Activated T-cell treated with anti-CD3 and anti-CD28 coated beads for 1 hour (primary cell): ENCODE measurements at regions not wholly inside any gene's neighbourhood (a gene's known extent, or its start where the extent isn't known, plus 50 kb on each side); places are given as distances from the start of the nearest gene placed in this dataset.

Source experiments
- DNase-seq: peaks from one replicate; pipeline ENCODE4 v3.0.0-alpha.2; 2020; ENCODE audit warnings: low read depth

DNA sequence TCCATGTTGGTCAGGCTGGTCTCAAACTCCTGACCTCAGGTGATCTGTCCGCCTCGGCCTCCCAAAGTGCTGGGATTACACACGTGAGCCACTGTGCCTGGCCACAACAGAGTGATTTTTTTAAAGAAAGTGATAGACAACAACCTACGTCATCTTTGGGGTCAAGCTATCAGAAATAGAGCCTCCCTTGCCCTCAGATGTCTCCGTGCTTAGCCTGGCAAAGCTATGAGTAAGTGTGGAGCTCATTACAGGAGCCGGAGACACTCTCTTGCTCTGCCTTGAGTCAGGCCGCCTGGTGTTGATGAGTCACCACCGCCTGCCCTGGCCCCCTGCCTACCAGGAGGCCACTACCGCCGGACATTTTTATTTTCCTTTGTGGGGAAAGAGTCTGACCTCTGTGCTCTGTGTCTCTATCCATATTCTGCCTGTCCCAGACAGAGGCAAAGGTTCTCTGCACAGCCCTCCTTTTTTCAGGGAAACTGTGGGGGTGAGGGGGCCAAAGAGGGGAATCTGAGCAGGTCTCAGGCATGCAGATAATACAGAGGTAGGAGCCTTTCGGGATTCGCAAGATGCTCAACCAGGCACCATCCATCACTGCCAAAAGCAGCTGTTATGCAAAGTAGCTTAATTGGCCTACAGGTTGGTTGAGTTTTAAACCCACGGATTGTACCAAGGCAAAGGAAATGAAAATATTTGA lies 123.7 kb upstream of the CPEB4 start:
- no peak for DNase-seq

DNA sequence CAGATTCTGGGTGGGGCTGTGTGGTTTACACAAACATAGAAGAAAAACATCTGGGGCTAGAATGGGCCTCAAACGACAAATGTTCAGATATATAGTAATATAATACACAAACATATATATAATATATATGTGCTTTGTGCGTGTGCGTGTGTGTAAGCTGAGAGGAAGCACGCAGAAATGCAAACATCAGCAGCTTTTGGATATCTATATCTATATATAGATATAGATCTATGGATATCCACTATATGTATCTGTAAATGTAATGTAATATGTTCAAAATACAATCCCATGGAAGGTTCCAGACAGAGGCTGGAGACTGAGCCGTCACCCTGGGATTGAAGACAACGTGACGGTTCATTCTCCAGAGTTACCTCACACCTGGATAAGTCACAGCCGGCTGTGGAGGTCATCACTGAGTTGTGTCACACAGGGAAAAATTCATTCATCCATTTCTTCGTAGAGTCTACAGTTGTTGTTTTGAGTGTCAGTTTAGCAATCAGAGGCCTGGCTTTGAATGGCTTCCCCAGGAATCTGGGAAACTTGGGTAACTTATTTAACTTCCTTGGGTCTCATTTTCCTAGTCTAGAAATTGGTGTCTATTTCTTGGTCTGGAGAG lies 123.0 kb upstream of the CPEB4 start:
- DNase-seq, result no peak

DNA sequence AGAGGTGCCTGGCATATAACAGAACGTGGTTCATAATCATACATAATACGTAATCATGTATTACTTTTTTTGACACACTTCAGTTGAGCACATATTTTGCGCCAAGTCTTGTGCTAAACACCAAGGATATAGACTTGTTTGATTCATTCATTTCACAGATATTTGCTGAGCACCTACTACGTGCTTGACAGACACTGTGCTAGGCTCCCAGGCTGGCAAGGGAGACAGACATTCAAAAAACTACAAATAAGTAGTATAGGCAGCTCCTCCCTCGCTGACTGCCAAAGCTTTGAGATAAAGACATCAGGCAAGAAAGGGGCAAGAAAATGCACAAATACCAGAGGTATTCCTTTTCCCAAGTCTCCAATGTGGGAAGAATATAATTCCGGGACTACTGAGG lies 122.5 kb upstream of the CPEB4 start:
- DNase-seq, result no peak

DNA sequence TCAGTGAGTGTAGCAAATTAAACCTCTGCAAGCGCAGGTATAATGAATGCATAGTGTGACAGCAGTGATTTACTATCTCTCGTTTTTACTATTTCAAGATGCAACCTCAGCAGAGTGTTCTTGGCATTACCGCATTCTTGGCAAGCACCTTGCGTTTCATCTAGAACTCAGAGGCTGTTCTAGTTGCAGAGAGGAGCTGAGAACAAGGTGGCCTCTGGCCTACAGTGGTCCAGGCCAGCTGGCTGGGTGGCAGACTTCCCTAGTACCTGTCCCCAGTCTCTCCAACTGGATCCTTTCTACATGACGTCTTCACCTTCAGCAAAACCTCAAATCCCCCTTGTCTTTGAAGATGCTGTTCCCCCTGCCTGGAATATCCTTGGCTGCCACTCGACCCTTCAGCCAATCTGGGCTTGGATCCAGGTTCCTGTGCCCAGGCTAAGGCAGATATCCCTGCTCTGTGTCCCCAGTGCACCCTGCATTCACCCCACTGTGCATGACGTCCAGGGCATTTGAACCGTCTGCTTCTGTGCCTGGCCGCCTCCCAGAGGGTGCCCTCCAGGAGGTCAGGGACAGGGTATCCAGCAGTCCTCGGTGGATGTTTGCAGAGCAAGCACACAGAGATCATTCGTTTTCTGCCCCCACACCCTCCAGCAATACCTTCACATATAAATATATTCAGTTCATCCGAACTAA lies 120.4 kb upstream of the CPEB4 start:
- DNase-seq, result no peak

DNA sequence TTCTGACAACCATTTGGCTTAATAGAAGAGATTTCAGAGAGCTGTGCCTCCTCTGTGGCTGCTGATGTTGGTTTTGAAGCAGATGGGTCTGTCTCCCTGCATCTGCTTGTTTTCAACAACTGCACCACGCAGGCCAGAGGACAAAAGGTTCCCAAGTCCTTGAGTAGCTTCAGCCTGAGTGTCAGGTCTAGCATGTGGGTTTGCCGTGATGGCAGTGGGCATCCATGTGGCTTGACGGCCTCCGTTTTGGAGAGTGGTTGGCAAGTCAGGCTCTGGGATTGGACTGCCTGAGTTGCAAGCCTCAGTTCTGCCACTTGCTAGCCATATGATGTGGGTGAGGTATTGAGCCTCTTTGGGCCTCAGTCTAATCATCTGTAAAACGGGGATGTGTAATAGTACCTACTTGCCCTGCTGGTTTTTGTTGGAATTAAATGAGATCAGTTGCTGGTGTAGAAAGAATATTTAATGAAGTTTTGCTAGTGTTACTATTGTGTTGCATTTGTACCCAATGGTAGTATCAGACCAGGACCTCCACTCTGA lies 119.8 kb upstream of the CPEB4 start:
- no peak for DNase-seq

DNA sequence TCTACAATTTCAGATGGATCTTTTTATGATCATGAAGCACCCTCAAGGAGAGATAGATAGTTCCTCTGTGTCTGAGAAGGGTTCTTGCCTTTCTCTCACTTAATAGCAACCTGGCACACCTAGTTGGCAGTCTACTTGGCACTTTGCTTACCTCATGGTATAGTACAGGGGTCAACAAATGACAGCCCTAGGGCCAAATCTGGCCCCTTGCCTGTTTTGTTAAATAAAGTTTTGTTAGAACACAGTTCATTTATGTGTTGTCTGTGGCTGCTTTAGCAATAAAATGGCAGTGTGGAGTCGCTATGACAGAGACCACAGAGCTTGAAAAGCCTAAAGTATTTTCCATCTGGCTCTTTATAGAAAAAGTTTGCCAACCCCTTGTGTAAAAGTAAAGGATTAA lies 119.3 kb upstream of the CPEB4 start:
- DNase-seq, result no peak

DNA sequence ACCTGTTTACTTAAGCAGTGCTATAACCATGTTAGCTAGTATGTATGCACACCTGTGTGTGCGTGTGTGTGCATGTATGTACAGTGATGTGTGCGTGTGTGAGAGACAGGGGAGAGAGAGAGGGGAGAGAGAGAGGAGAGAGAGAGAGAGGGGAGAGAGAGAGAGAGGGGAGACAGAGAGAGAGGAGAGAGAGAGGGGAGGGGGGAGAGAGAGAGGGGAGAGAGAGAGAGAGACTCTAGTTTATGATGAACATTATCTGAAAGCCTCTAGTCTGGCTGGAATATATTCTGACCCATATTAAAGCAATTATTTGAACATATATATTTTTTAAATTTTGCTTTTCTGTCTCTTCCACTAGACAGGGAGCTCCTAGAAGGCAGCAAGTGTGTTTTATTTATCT lies 117.5 kb upstream of the CPEB4 start:
- DNase-seq, result no peak

DNA sequence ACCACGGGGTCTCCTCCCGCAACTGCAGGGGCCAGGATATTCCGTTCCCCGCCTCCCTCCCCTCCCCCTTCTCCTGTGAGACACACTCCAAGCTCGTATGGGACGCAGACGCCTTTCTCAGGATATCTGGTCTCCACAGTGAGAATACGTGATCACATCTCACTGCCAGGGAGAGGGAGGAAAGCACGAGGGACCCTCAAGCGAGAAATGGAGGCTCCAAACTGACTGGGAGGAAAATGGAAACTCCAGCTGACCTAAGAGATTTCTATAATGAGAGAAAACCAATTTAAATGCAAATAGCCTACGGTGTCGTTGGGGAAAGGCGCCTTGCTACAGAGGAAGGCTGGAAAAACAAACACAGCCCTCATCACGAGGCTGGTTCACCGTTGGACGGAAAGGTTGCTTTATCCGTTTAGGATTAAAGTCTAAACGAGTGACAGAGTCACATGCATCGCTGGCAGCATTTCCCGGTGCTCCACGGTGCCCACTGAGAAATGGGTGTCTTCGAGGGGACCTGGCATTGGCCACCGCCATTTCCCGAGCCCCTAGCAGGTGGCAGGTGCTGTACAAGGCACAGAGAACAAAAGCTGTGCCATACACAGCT lies 116.9 kb upstream of the CPEB4 start:
- no peak for DNase-seq

DNA sequence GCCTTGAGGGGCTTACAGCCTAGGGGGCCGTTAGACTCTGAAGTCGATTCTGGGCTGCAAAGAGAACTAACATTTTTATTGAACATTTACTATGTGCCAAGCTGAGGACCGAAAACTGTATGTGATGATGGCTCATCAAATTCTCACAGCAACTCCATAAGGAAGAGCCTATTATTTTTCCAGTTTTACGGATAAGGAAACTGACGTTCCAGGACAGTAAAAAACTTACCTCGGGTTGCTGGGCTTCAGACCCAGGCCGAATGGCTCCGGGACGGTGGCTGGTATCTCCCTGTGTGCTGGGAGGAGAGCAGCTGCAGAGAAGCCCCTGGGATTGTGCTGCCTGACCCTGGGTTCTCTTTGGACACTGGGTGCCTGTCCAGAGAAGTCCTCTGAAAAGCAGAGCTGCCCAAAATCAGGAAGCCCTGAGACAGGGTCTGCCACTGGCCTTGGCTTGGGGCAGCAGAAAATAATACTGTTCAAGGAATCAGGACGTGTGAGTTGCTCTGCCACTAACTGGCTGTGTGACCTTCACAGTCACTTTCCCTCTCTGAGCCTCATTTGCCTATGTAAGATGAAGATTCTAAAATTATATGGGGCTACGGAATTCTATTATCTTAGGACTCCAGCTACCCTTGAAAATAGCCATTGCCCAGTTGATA lies 116.3 kb upstream of the CPEB4 start:
- no peak for DNase-seq

DNA sequence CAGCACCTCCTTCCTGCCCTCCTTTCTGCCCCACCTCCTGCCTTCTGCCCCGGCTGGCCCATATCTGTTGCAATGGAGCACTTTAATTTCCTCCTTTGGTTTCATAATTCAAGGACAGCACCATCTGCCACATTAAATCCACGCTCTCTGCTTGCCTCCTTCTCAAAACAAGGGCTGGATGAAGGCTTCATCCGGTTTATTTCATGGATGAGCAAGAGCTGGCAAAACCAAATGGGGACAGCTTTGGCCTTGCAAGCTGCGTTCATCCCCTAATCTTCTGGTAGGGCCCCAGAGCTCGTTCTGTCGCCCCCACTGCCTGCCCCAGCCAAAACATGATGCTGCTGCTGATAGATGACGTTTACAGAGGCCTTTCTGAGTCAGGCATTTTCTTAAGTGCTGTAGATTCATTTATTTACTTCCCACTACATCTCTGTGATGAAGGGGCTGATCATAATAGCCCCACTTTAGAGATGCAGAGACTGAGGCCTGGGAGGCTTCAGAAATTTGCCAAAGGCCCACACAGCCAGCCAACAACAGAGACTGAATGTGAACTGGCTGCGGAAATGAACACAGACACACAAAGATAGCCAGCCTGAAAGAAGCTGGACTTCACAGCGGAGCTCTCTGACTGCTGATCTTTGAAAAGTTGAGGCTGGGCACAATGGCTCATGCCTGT lies 115.6 kb upstream of the CPEB4 start:
- DNase-seq, result no peak

DNA sequence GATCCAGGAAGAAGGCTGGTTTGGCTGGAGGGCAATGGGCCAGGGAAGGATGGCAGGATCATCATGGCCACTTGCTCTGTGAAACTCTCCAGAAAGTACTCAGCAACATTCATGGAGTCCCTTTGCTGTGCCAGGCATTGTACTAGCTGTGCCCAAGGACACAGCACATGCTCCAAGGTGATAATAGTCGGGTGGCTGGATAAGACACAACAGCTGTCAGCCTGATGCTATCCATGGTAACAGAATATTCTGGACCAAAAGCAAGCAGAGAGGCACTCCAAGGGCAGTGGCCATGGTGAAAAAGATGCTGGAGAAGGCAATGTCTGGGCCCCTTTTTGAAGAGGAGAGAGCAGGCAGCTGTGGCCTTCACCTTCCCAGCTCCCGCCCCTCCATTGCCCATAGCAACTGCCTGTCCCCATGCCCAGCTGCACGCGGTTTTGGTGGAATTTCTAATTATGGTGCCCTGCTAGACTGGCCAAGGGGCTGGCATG lies 113.8 kb upstream of the CPEB4 start:
- no peak for DNase-seq

DNA sequence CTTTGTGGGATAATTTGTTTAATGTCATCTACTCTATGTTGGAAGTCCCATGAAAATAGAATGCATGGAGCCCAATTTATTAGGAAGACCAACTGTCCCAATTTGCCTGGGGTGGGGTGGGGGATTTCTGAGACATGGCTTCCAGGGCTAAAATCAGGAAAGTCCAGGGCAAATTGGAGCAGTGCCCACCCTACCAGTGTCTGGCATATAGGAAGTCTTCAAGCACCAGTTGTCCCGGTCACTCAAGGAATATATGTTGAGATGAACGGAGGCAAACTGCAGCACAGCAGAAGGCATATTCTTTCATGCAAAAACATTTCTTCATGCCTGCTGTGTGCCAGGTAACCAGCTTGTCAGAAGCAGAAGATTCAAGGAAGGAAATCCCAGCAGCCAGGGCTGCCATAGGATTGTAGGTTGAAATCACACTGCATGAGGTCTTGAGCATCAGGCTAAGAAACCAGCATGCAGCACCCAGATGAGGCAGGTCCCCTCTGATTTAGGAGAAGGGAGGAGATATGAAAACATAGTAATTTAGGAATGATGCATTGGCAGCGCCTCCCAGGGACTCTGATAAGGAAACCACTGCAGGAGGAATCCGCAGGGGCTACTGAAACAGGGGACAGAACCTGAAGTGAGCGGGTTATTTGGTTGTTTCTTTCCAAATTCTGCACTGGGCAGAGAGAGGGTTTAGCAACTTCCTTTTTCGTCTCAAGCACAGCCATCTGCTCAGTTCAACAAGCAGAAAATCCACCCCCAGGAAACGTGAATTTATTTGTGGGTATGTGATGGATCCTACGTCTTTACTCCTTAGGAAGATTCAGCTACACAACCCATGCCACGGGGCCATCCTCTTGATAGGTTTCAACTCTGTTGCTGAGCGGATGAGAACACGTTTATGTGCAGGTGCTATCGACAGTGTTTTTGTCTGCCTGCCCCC lies 112.6 kb upstream of the CPEB4 start:
- no peak for DNase-seq

DNA sequence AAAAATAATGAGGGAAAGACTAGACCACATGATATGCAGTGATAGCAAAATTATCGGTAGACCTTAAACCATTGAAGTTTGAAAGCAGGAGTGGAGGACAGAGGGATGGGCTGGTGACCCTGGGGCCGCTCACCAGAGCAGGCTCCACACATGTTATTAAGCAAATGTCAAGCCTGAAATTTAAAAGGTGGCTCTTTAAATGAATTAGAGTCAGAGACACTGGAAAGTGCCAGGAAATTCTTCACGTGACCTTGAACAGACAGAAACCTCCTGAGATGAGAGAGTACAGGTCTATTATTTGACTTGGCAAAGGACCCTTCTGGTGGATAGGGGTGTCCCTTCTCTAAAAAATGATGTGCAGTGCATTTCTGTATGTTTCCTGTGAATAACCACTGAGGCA lies 111.0 kb upstream of the CPEB4 start:
- no peak for DNase-seq

DNA sequence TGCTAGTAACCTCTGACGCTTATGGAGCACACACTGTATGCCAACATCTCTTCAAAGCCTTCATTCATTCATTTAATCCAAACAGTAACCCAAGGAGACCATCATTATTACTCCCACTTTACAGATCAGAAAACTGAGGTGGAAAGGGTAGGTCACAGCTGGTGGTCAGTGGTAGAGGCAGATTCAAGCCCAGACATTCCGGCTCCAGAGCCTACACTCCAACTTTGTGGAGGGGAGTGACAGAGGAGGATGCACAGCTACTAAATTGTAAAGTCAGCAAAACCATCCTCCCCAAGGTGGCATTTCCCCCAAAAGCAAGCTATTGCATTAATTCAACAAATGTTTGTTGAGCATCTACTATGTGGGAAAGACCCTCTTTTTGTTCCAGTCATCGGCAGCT lies 110.5 kb upstream of the CPEB4 start:
- DNase-seq, result no peak

DNA sequence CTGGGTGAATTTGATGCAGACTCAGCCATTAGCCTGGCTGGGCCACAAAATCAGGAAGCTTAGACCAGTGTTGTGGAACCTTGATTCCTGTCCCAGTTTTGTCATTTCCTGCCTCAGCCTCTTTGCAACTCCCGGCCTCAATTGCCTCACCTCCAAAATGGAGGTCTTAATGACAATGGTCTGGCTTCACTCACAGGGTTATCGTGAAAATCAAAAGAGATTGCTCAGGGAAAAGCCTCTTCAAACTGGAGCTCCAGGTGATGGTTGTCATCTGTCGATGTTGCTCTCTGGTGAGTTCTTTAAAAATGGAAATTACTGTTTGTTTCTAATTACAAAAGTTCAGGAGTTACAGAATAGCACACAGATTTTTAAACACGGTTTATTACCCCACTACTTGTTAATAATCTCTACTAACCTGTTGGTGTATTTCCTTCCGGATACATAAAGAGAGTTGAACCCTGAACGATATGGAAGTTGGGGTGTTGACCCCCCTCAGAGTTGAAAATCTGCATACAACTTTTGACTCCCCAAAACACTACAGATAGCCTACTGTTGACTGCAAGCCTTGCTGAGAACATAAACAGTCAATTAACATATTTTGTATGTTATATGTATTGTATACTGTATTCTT lies 109.9 kb upstream of the CPEB4 start:
- DNase-seq, result no peak

DNA sequence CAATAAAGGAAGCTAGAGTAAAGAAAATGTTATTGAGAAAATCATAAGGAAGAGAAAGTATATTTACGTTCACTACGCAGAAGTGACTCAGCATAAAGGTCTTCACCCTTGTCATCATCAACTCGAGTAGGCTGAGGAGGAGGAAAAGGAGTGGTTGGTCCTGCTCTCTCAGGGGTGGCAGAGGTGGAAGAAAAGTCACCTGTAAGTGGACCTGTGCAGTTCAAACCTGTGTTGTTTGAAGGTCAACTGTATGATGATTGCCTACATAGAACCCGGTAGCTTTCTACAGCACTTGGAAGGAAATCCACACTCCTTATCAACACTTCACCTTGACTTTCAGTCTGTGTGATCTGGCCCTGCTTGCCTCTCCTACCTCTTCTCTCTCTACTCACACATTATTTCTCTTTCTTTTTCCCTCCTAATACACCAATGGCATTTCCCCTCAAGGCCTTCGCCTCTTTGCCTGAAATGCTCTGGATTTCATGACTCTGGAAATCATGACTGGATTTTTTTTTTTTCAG lies 109.3 kb upstream of the CPEB4 start:
- DNase-seq, result no peak

DNA sequence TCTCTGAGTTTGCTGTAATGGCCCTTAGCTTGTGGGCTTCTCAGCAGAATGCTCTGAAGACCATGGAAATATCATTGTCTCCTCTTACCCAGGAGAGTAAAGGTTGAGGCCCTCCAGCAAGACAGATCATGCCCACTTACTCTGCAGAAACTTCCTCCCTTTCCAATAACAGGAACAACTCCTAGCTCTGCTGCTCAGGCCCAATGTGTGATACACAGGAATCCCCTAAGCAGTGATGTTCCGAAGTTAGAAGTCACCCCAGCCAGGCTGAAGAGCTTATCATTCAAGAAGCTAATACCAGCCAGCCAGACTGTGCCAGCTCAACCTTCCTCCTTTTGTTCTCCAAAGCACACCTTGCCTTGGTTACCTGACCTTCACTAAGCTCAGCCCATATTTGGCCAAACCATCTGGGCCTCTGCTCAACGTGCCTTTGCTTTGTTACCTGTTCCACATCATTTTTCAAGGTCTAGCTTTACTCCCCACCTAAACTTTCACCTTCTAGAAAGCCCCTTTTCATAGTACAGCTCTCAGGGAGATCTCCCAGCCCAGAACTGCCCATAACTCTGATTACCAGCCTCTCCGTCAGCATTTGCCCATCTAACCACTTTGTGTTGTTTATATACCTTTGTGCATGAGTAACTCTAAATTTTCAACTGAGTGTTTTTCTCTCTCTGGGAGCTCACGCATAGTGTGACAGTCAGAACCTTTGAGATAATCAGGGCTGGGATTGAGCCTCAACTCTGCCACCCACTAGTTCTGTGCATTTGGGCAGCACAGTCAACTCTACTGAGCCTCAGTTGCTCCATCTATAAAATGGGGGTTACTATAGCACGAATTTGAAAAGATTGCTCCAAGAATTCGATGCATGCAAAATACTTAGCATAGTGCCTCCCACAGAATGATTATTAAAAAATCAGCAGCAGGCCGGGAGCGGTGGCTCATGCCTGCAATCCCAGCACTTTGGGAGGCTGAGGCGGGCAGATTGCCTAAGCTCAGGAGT lies 107.6 kb upstream of the CPEB4 start:
- no peak for DNase-seq

DNA sequence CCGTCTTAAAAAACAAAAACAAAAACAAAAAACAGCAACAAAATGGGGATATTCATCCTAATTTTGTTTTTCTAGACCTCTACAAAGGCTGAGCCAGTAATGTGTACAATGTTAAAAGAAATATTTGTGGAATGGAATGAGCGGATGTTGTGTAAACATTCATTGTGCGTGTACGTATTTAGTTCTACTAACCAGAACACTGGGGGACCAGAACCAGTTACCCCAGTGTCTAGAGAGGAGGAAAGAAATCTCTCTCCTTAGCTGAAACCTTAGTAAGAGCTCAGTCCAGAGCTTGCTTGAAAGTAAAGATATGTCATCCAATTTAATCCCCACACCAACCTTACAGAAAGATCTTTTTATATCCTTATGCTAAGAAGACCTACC lies 106.7 kb upstream of the CPEB4 start:
- DNase-seq, result no peak
